BE2C (cell line): ENCODE measurements at regions not wholly inside any gene's neighbourhood (a gene's known extent, or its start where the extent isn't known, plus 50 kb on each side); places are given as distances from the start of the nearest gene placed in this dataset.

ENCODE experiments used
- DNase-seq: peaks from one replicate; pipeline ENCODE4 v3.0.0-alpha.2; 2020
- H3K27me3 ChIP-seq: fragments of 250-450 bp; sonication (Bioruptor Pico); 2 replicates; pipeline ENCODE4 v1.5.1; 2020; ENCODE audit warnings: mild to moderate bottlenecking
- H3K36me3 ChIP-seq: fragments of 250-450 bp; sonication (Bioruptor Pico); 2 replicates; pipeline ENCODE4 v1.5.1; 2020; ENCODE audit warnings: mild to moderate bottlenecking
- H3K4me1 ChIP-seq: fragments of 250-450 bp; sonication (Bioruptor Pico); 2 replicates; pipeline ENCODE4 v1.5.1; 2020
- H3K4me3 ChIP-seq: 2 replicates; pipeline ENCODE4 v1.5.1; 2011; ENCODE audit warnings: low read depth, low read length
- H3K9me3 ChIP-seq: fragments of 250-450 bp; sonication (Bioruptor Pico); 2 replicates; pipeline ENCODE4 v1.5.1; 2020
- CTCF ChIP-seq: IDR thresholded peaks from 2 replicates; pipeline ENCODE4 v1.5.1; 2012; ENCODE audit warnings: mild to moderate bottlenecking, low read depth, low read length

DNA sequence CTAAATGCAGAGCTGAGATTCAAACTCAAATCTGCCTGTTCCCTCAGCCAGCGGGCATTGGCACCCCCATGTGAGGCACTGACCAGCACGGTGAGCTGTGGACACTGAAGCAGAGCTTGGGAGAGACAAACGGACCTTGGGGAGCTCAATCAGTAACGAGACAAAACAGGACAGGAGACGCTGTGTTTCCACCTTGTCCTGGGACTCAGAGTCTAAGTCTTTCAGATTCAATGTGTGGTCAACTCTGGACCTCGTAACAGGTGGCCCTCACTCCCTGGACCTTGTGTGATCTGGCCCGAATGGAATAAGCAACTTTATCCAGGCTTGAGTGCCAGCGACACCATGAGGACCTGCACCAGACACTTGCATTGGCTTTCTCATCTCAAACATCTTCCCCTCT is 232.5 kb downstream of the UACA start:
- TF ChIP-seq CTCF = no peak
- no peaks in the 10 kb centered on the region for H3K36me3 ChIP-seq
- H3K9me3 ChIP-seq = no peaks in the 10 kb centered on the region
- no peaks in the 10 kb centered on the region for H3K27me3 ChIP-seq
- H3K4me1 ChIP-seq = peaks cover 16% of the 10 kb centered on the region
- no peak overlapping the region for H3K4me3 ChIP-seq
- DNase-seq = no peak

DNA sequence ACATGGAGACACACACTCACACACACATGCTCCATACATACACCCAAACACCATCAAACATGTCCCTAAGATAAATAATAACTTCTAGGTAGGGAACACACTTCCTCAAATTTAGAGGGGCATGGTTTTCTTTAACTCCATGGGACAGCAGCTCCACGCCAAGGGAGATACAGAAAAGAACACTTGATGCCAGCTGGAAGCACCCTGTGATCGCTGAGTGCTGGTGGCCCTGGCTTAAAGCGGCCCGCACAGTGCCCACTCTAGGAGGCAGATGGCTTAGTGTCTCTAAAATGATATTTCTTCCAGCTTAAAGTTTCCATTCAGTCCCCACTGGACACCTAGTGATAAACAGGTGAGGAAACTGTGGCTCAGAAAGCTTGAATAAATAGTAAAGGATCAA is 232.9 kb downstream of the UACA start:
- H3K9me3 ChIP-seq = no peaks in the 10 kb centered on the region
- TF ChIP-seq CTCF = no peak
- H3K27me3 ChIP-seq = no peaks in the 10 kb centered on the region
- peaks cover 20% of the 10 kb centered on the region for H3K4me1 ChIP-seq
- no peak for DNase-seq
- no peak overlapping the region for H3K4me3 ChIP-seq
- H3K36me3 ChIP-seq = no peaks in the 10 kb centered on the region

- peaks cover 24% of the 10 kb centered on the region for H3K4me1 ChIP-seq
- no peaks in the 10 kb centered on the region for H3K9me3 ChIP-seq
- H3K27me3 ChIP-seq = no peaks in the 10 kb centered on the region
- DNase-seq = no peak
- TF ChIP-seq CTCF = no peak
- no peaks in the 10 kb centered on the region for H3K36me3 ChIP-seq
- no peak overlapping the region for H3K4me3 ChIP-seq
Measured at GRCh38 chr15:70530017-70530499, 233.3 kb downstream of the UACA start.

DNA sequence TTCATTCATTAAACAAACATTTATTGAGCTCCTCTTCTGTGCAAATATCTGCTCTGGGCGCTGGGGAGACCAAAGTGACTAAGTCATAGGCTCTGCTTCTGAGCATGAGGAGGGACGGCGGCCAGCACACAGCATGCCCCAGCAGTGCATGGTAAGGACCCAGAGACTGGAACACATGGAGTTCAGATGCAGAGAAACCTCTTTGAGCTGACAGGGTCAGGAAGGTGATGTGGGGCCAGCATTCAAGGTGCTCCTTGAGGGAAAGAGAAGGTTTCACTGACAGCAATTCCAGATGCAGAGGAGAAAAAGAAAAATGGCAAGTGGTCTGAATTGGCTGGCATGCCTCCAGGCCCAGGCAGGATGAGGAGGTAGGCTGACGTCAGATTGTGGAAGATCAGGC is 234.5 kb downstream of the UACA start:
- H3K9me3 ChIP-seq = no peaks in the 10 kb centered on the region
- no peak overlapping the region for H3K4me3 ChIP-seq
- DNase-seq = no peak
- no peak for TF ChIP-seq CTCF
- H3K36me3 ChIP-seq = no peaks in the 10 kb centered on the region
- peaks cover 24% of the 10 kb centered on the region for H3K4me1 ChIP-seq
- no peaks in the 10 kb centered on the region for H3K27me3 ChIP-seq

DNA sequence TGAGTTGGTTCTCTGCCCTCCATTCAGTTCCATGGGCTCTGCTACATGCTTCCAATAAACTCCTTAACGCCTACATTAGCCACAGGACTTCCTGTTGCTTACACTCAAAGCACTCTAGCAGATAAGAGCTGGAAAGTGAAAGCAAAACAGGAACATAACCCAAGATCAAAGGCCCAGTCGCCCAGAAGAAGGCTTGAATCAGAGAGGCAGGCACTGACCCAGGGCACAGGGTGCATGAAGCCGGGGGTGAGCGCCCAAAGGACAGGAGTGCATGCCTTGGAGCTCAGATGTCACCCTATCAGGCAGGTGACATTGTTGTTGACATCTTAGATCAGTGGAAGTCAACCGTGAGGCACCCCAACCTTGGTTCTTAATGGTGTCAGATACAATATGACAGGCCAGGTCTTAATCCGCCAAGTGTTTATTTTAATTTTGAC is 235.1 kb downstream of the UACA start:
- no peak for DNase-seq
- Histone ChIP-seq H3K36me3 (no peaks in the 10 kb centered on the region), H3K9me3 (no peaks in the 10 kb centered on the region), H3K27me3 (no peaks in the 10 kb centered on the region), H3K4me3 (no peak overlapping the region), H3K4me1 (peaks cover 24% of the 10 kb centered on the region)
- TF ChIP-seq CTCF = no peak

- no peak for TF ChIP-seq CTCF
- Histone ChIP-seq H3K4me1 (peaks cover 24% of the 10 kb centered on the region), H3K36me3 (no peaks in the 10 kb centered on the region), H3K9me3 (no peaks in the 10 kb centered on the region), H3K27me3 (no peaks in the 10 kb centered on the region), H3K4me3 (peak overlapping the region; percentile 43)
- no peak for DNase-seq
Measured at GRCh38 chr15:70526974-70527325, 236.4 kb downstream of the UACA start.
